ENCODE measurements at regions not wholly inside any gene's neighbourhood (a gene's known extent, or its start where the extent isn't known, plus 50 kb on each side); places are given as distances from the start of the nearest gene placed in this dataset.

DNA sequence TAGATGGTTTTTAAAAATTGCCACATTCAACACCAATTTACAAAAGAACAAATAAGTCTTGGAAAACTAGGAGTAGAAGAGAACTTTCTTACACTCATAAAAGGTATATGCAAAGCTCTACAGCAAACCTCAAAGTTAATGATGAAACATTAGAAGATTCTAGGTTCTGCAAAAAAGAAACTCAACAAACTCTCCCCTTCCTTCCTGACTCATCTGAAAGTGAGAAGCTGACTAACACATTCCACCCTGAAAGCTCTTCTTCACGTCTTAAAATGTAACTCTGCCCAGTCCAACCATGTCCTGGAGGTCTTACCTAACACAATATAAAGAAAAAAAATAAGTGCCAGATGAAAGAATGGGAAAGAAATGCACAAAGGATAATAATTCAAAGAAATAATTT is 218.9 kb upstream of the ISX start:
- TF ChIP-seq, protein P1, sequence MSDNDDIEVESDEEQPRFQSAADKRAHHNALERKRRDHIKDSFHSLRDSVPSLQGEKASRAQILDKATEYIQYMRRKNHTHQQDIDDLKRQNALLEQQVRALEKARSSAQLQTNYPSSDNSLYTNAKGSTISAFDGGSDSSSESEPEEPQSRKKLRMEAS (IDR thresholded peaks at IDR 0.05; ENCODE audit: low read depth, low read length), result no peak
- TF ChIP-seq, protein P2, sequence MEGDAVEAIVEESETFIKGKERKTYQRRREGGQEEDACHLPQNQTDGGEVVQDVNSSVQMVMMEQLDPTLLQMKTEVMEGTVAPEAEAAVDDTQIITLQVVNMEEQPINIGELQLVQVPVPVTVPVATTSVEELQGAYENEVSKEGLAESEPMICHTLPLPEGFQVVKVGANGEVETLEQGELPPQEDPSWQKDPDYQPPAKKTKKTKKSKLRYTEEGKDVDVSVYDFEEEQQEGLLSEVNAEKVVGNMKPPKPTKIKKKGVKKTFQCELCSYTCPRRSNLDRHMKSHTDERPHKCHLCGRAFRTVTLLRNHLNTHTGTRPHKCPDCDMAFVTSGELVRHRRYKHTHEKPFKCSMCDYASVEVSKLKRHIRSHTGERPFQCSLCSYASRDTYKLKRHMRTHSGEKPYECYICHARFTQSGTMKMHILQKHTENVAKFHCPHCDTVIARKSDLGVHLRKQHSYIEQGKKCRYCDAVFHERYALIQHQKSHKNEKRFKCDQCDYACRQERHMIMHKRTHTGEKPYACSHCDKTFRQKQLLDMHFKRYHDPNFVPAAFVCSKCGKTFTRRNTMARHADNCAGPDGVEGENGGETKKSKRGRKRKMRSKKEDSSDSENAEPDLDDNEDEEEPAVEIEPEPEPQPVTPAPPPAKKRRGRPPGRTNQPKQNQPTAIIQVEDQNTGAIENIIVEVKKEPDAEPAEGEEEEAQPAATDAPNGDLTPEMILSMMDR (IDR thresholded peaks at IDR 0.05; ENCODE audit: low read depth, low read length), result no peak
